Muscle of leg (tissue), 3 donors: ENCODE measurements at regions not wholly inside any gene's neighbourhood (a gene's known extent, or its start where the extent isn't known, plus 50 kb on each side); places are given as distances from the start of the nearest gene placed in this dataset.

Experiments
- DNase-seq: peaks from one replicate; pipeline ENCODE4 v3.0.0; 2013
- H3K27ac ChIP-seq: one replicate; pipeline ENCODE4 v1.5.1; 2013; ENCODE audit warnings: mild to moderate bottlenecking, low read length, control low read depth
- H3K27me3 ChIP-seq: one replicate; pipeline ENCODE4 v1.6.1; 2013; ENCODE audit warnings: low read length; ENCODE audit not compliant: control insufficient read depth, insufficient read depth
- H3K36me3 ChIP-seq: one replicate; pipeline ENCODE4 v1.6.1; 2013; ENCODE audit warnings: low read length; ENCODE audit not compliant: control insufficient read depth, insufficient read depth
- H3K4me1 ChIP-seq: one replicate; pipeline ENCODE4 v1.6.1; 2013; ENCODE audit warnings: low read length; ENCODE audit not compliant: control insufficient read depth, insufficient read depth
- H3K4me3 ChIP-seq: one replicate; pipeline ENCODE4 v1.5.1; 2013; ENCODE audit warnings: low read length, control low read depth
- H3K9me3 ChIP-seq: replicated peaks from 2 replicates; pipeline ENCODE4 v1.6.1; 2013; ENCODE audit warnings: low read depth, low read length; ENCODE audit not compliant: control insufficient read depth
- WGBS: methylation state at CpG from one replicate; pipeline ENCODE4 v1.1.5; 2013; ENCODE audit warnings: missing lambda C conversion rate; ENCODE audit not compliant: insufficient coverage; 5-methylcytosine and 5-hydroxymethylcytosine counted together

GRCh38 chr6:88232753-88233152 is 66.6 kb upstream of the CNR1 start:
- Histone ChIP-seq H3K27ac (no peak overlapping the region), H3K4me3 (no peak overlapping the region), H3K27me3 (no peaks in the 10 kb centered on the region), H3K4me1 (no peaks in the 10 kb centered on the region), H3K36me3 (no peaks in the 10 kb centered on the region), H3K9me3 (peaks cover 17% of the 10 kb centered on the region)
- no peak for DNase-seq
- WGBS, result no CpG with 5 or more reads among the region's 1 CpG

- no peaks in the 10 kb centered on the region for H3K9me3 ChIP-seq
- H3K27ac ChIP-seq, result no peak overlapping the region
- no peaks in the 10 kb centered on the region for H3K36me3 ChIP-seq
- H3K4me3 ChIP-seq, result no peak overlapping the region
- no peak for DNase-seq
- H3K4me1 ChIP-seq, result no peaks in the 10 kb centered on the region
- 82% methylated on average over 1 of the region's 1 CpG for WGBS
- H3K27me3 ChIP-seq, result no peaks in the 10 kb centered on the region
Observed at GRCh38 chr6:88223298-88223697, 57.2 kb upstream of the CNR1 start.

GRCh38 chr6:88220493-88220892 is 54.3 kb upstream of the CNR1 start:
- Histone ChIP-seq H3K36me3 (no peaks in the 10 kb centered on the region), H3K4me3 (no peak overlapping the region), H3K27me3 (no peaks in the 10 kb centered on the region), H3K9me3 (no peaks in the 10 kb centered on the region), H3K4me1 (no peaks in the 10 kb centered on the region), H3K27ac (no peak overlapping the region)
- peak; percentile 10 for DNase-seq
- no CpG with 5 or more reads among the region's 2 CpGs for WGBS

DNA sequence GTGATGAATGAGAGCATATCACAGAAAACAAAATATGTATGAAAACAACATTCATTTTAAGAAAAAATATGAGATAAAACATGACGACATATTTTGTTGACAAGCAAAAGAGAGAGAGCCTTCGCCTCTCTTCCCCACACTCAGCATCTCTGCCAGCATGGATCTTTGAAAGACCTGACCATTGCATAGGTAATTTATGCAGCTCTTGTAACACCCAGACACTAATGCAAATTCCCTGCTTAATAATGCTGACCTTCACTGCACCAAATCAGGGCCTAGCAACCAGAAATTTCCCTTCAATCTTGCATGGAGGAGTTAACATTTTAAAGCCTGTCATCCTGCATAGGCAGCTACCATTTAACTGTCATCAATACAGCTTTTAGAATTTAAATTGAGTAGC is 50.0 kb upstream of the CNR1 start:
- no peaks in the 10 kb centered on the region for H3K36me3 ChIP-seq
- no peak for DNase-seq
- no peaks in the 10 kb centered on the region for H3K27me3 ChIP-seq
- WGBS, result no CpG with 5 or more reads among the region's 2 CpGs
- no peaks in the 10 kb centered on the region for H3K4me1 ChIP-seq
- no peak overlapping the region for H3K4me3 ChIP-seq
- H3K27ac ChIP-seq, result no peak overlapping the region
- H3K9me3 ChIP-seq, result no peaks in the 10 kb centered on the region
